Skin epidermis (tissue), 12 donors: ENCODE measurements at regions not wholly inside any gene's neighbourhood (a gene's known extent, or its start where the extent isn't known, plus 50 kb on each side); places are given as distances from the start of the nearest gene placed in this dataset.
A peak's percentile ranks its signal among the peaks of the same experiment; 100 is the strongest.
"Not testable (repeated sequence)": the region's sequence is repeated elsewhere in the genome, so short reads cannot be mapped to it uniquely, and the experiment has no call there.

Source experiments
- H3K27ac ChIP-seq, 21 experiments: fragments of 200-600 bp; sonication (generic) in 11 of 21; one replicate each; pipeline ENCODE4 v1.5.0; 2020; ENCODE audit warnings: mild to moderate bottlenecking in 3 of 21, inconsistent platforms in 2 of 21, moderate library complexity in 2 of 21
- H3K4me3 ChIP-seq, 7 experiments: fragments of 200-600 bp; sonication (generic) in 2 of 7; one replicate each; pipeline ENCODE4 v1.5.0; 2020; ENCODE audit warnings: inconsistent platforms in 2 of 7, mild to moderate bottlenecking in 2 of 7, moderate library complexity in 1 of 7

DNA sequence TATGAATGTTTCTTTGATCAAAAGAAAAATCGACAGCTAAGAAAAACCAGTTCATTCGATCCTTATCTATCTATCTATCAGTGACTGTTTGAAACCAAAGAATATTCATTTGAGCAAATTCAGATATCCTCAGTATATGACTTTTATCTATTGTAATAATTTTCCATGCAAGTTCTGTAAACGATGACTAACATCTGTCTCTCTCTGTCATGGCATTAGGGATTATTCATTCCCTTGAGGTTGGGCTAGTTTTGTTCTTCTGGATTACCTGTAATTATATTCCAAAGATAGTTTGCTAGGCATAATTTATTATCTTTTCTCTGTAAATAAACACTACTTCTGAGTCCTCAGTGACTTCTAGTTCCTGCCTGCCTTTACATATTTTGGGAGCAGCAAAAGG lies 497.7 kb upstream of the CDH11 start:
- no peak overlapping the region for H3K4me3 ChIP-seq
- no peak overlapping the region for H3K27ac ChIP-seq

DNA sequence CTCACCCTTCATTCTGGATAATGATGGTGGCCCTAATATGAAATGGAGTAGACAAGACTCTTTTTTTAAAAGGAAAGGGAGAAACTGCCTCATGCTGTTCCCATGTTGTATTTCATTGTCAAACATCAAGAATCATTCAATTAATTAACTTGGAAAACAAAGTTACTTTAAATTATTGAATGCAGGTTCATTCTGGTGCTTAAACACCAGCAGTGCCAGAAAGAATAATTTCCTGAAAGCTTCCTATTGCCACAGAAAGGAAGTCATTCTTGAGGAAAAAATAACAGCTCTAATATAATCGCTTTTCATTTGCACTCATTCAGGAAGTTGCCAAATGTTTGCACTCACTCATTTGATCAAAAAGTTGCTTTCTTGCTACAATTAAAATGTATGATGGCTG lies 497.1 kb upstream of the CDH11 start:
- Histone ChIP-seq H3K4me3 (no peak overlapping the region), H3K27ac (no peak overlapping the region)

DNA sequence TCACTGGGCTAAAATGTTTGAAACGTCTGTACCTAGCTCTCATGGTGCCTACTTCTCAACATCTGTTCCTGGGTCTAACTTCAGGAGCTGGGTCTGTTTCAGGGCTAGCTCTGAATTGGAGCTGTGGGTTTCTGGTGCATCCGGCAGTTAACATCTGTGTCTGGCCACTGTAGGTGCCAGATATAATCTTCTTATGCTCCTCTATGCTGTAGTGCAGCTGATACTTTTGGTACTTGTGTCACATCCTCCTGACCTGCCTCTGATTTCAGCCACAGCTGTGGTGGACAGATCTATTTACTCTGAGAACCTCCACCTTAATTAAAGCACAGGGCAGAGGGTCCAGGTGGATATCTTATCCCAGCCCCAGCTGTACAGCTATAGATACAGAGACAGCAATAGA lies 496.5 kb upstream of the CDH11 start:
- Histone ChIP-seq H3K4me3 (no peak overlapping the region), H3K27ac (no peak overlapping the region)

GRCh38 chr16:65617421-65617820 lies 495.6 kb upstream of the CDH11 start:
- Histone ChIP-seq H3K4me3 (no peak overlapping the region), H3K27ac (no peak overlapping the region)

- H3K27ac ChIP-seq: no peak overlapping the region
- H3K4me3 ChIP-seq: no peak overlapping the region
Observed at GRCh38 chr16:65608455-65608854, 486.6 kb upstream of the CDH11 start.

DNA sequence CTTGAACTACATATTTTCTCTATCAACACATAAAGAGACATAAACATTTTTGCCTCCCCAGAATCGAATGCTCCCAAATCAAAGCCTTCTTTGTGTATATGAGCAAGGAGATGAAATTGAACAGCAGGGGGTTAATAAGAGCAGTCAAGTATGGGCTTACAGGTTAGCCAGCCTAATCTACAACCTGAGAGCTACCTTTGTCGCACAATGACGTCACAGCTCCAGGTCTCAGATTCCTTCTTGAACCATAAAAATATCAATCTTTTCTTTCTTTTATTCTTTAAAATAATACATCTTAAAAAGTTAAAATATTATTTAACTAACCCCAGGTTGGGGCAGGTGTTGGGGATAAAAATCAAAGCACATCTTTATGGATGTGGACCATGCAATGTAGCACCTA lies 482.9 kb upstream of the CDH11 start:
- Histone ChIP-seq H3K4me3 (no peak overlapping the region), H3K27ac (no peak overlapping the region)

DNA sequence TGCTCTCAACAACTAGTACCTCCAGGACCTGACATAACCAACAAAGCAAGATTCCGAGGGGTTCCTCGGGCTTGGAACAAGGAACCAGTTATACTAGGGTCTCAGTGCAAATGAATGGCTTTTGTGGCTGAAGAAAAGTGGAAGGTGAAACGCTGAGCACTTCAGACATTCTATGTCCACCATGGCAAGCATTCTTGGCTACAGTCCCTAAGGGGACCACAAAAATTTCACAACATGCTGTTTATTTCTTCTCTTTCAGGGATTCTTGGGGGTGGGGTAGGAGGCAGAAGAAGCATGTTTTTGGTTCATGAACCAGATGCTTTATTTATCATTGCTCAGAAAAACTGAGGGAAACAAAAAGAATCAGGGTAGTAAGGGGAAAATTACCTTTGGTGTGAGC lies 479.9 kb upstream of the CDH11 start:
- Histone ChIP-seq H3K27ac (peak overlapping the region in 1 of 21 experiments; percentile 31), H3K4me3 (no peak overlapping the region)

GRCh38 chr16:65600629-65601028 lies 478.8 kb upstream of the CDH11 start:
- H3K27ac ChIP-seq: no peak overlapping the region
- no peak overlapping the region for H3K4me3 ChIP-seq

GRCh38 chr16:65600046-65600445 lies 478.2 kb upstream of the CDH11 start:
- H3K27ac ChIP-seq: no peak overlapping the region
- H3K4me3 ChIP-seq: no peak overlapping the region

GRCh38 chr16:65598621-65599020 lies 476.8 kb upstream of the CDH11 start:
- no peak overlapping the region for H3K4me3 ChIP-seq

DNA sequence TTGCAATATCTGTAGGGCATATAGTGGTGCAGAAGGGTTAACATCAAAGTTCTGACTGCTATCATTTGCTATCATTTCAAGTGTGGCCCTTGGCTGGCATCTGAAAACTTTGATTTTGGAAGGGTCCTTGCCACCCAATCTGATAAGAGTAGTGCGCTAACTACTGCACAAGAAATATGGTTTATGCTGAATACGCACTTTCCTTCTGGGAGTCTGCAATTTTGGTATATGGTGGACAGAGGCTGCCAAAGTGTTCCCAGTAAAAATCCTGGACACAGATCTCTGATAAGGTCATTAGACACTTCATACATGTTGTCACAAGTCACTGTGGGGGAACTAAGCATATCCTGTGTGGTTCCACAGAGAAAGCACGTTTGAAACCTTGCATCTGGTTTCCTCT lies 461.6 kb upstream of the CDH11 start:
- Histone ChIP-seq H3K4me3 (no peak overlapping the region), H3K27ac (no peak overlapping the region)

More at GRCh38 chr16:65598621-65599020, 476.8 kb upstream of the CDH11 start:
- no peak overlapping the region for H3K27ac ChIP-seq

DNA sequence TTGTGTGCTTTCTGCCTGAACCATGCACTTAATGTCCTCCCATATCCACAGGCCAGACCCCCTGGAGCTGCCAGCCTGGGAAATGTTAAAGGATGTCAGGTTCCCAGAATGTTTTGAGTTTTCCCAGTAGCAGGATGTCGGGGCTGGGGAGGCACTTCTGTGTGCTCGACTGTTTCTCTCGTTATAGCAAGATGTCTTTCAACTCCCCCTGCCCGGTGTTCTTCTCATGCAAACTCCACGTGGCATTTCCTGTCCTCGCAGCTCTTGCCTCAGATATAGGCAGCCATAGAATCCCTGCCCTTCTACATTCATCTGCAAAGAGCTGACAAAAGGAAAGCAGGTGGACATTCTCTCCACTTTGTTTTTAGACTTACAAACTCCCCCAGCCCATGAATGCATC lies 457.2 kb upstream of the CDH11 start:
- Histone ChIP-seq H3K4me3 (no peak overlapping the region), H3K27ac (no peak overlapping the region)

DNA sequence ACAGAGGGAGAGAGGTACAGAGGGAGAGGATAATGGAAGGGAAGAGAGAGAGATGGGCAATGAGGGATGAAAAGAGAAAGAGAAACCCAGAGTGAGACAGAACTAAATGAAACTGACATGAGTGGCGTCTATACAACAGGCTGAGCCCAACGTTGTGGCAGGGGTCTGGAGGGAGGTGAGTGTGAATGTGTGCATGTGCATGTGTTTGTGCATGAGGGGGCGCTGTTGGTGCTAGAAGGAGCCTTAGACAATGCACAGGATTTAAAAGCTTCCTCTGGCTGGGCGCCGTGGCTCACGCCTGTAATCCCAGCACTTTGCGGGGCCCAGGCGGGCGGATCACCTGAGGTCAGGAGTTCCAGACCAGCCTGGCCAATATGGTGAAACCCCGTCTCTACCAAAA lies 454.8 kb upstream of the CDH11 start:
- no peak overlapping the region for H3K27ac ChIP-seq
- no peak overlapping the region for H3K4me3 ChIP-seq

GRCh38 chr16:65576139-65576538 lies 454.3 kb upstream of the CDH11 start:
- no peak overlapping the region for H3K4me3 ChIP-seq
- no peak overlapping the region for H3K27ac ChIP-seq

DNA sequence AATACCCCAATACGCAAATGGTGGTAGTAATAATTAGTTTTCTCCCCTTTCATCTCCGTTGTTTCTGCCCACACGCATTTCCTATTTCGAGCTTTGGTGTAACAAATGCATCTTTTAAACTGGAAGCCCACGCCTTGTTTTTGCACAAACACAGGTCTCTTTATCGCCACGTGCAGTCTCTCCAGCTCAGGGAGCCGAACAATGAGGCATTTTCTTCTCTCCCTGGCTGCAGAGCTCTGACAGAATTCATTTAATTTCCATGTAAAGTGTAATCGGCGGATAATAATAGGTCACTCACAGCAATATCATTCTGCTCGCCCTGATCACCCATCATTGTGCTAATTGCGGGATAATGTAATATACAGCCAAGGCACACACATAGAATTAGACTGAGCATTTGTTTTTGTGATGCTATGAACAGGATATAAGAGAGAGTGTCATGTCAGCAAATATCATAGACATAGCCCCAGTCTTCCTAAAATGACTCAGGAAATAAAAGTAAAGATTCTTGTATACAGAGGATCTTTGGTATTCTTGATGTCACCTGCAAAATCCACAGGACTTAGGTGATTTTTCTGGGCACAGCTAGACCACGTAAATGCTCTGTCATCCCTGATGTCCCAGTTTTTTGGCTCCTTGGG lies 452.6 kb upstream of the CDH11 start:
- H3K27ac ChIP-seq: no peak overlapping the region
- no peak overlapping the region for H3K4me3 ChIP-seq

- Histone ChIP-seq H3K4me3 (no peak overlapping the region), H3K27ac (peak overlapping the region in 2 of 21 experiments; percentile 28 to 56)
Observed at GRCh38 chr16:65572156-65572555, 450.3 kb upstream of the CDH11 start.

GRCh38 chr16:65570261-65570660 lies 448.4 kb upstream of the CDH11 start:
- no peak overlapping the region for H3K27ac ChIP-seq
- H3K4me3 ChIP-seq: no peak overlapping the region

DNA sequence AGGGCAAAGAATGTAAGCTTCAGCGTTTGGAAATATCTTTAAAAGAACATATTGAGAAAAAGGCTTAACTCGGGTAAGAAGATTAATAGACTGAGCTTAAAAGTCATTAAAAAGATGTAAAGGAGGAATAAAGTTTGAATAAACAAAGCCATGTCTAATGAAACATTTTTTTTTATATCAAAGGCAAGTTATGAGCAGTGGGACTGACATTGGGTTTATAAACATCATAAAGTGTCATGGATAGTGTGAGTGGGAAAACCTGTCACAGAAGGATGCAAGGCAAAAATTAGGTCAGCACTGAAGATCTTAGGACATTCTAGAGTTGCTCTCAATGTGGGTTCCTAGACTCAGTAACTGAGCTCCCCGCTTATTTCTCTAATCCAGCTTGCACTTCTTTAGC lies 438.0 kb upstream of the CDH11 start:
- H3K4me3 ChIP-seq: no peak overlapping the region
- no peak overlapping the region for H3K27ac ChIP-seq

GRCh38 chr16:65549689-65550088 lies 427.8 kb upstream of the CDH11 start:
- H3K4me3 ChIP-seq: not testable (repeated sequence)
- H3K27ac ChIP-seq: peak overlapping the region in 3 of 21 experiments; percentile 36 to 68 (median 67)

DNA sequence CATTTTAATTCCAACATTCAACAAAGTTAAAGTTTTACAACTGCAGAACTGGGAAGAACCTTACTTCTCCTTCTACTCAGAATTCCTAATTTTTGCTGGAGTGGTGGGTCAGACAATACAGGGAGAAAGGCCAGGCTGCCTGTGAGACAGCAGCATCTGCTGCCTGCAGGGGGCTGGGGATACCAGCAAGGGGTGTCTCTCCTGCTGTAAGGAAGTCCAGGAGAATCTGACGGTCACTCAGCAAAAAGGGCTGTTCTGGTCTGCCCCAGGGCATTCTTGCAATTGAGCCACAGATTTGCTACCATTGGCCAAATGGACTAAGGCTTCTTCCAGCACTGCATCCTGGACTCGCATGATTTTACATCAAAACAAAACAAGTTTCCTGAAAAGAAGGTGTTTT lies 426.6 kb upstream of the CDH11 start:
- Histone ChIP-seq H3K27ac (peak overlapping the region in 10 of 21 experiments; percentile 3 to 68 (median 36)), H3K4me3 (no peak overlapping the region)

DNA sequence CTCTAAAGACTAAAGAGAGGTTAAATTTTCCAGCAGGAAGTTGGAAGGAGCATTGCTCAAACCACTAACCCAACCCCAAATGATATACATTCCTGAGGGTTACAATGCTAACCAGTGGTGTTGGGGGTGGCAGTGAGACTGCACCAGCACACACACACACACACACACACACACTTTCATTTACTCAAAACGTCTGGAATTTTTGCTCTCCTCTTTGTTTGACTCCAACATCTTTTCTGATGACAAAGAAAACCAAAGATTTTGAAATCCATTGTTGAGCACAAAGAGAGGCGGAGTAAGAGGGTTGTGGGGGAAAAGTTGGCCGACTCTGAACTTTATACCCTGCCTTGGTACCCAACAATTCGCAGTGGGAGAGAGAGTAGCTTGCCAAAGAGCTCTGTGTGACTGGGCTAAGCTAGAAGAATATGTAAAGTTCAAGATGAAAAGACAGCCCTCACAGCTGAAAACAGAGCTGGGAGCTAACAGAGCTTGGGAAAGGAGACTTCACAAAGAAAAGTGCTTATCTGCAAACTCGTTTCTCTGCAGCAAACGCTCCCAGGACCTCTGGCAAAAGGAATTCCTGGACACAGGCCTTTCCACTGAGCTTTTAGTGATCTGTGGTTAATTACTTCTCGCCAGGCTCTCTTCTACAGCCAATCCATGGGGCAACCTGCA lies 426.0 kb upstream of the CDH11 start:
- Histone ChIP-seq H3K4me3 (no peak overlapping the region), H3K27ac (peak overlapping the region in 11 of 21 experiments; percentile 3 to 68 (median 30))

GRCh38 chr16:65546353-65546791 lies 424.5 kb upstream of the CDH11 start:
- H3K4me3 ChIP-seq: no peak overlapping the region
- H3K27ac ChIP-seq: peak overlapping the region in 5 of 21 experiments; percentile 15 to 65 (median 36)
